Chondrocyte (in vitro differentiated cells): ENCODE measurements at regions not wholly inside any gene's neighbourhood (a gene's known extent, or its start where the extent isn't known, plus 50 kb on each side); places are given as distances from the start of the nearest gene placed in this dataset.
"Not testable (repeated sequence)": the region's sequence is repeated elsewhere in the genome, so short reads cannot be mapped to it uniquely, and the experiment has no call there.

Source experiments
- DNase-seq: peaks from one replicate; pipeline ENCODE4 v3.0.0; 2021; ENCODE audit warnings: mixed read lengths, low spot score
- H3K27ac Mint-ChIP-seq: one replicate; pipeline ENCODE4 v1.8.0; 2021; ENCODE audit warnings: mild to moderate bottlenecking, moderate library complexity, mixed read lengths; ENCODE audit not compliant: unreplicated experiment
- H3K27me3 Mint-ChIP-seq: 2 replicates; pipeline ENCODE4 v1.8.0; 2021; ENCODE audit warnings: low read depth, mixed read lengths
- H3K36me3 Mint-ChIP-seq: 2 replicates; pipeline ENCODE4 v1.8.0; 2021; ENCODE audit warnings: low read depth, mixed read lengths
- H3K4me1 Mint-ChIP-seq: 2 replicates; pipeline ENCODE4 v1.8.0; 2021; ENCODE audit warnings: low read depth, mild to moderate bottlenecking, mixed read lengths
- H3K4me3 Mint-ChIP-seq: one replicate; pipeline ENCODE4 v1.8.0; 2021; ENCODE audit warnings: mild to moderate bottlenecking, moderate library complexity, mixed read lengths; ENCODE audit not compliant: unreplicated experiment
- H3K9me3 Mint-ChIP-seq: 2 replicates; pipeline ENCODE4 v1.8.0; 2021; ENCODE audit warnings: low read depth, mixed read lengths
- CTCF ChIP-seq: fragments of 200-600 bp; sonication (generic); IDR thresholded peaks from 2 replicates; pipeline ENCODE4 v1.5.0; 2021; ENCODE audit warnings: antibody characterized with exemption, mild to moderate bottlenecking, moderate library complexity

- Mint-ChIP-seq H3K4me3 (no peak overlapping the region), H3K27me3 (peaks cover 4% of the 10 kb centered on the region), H3K36me3 (no peaks in the 10 kb centered on the region)
Observed at GRCh38 chr5:62909326-62909725, 330.7 kb downstream of the LRRC70 start.

GRCh38 chr5:62902126-62902525, 323.5 kb downstream of the LRRC70 start:
- no peak overlapping the region for H3K4me3 Mint-ChIP-seq
- TF ChIP-seq CTCF = no peak
- H3K9me3 Mint-ChIP-seq = no peaks in the 10 kb centered on the region
- peaks cover 5% of the 10 kb centered on the region for H3K4me1 Mint-ChIP-seq
- peaks cover 3% of the 10 kb centered on the region for H3K27me3 Mint-ChIP-seq
- H3K27ac Mint-ChIP-seq = no peak overlapping the region
- H3K36me3 Mint-ChIP-seq = no peaks in the 10 kb centered on the region
- DNase-seq = no peak

More at GRCh38 chr5:62909326-62909725, 330.7 kb downstream of the LRRC70 start:
- DNase-seq = no peak
- H3K9me3 Mint-ChIP-seq = peaks cover 8% of the 10 kb centered on the region
- no peak overlapping the region for H3K27ac Mint-ChIP-seq
- TF ChIP-seq CTCF = no peak
- H3K4me1 Mint-ChIP-seq = no peaks in the 10 kb centered on the region

- Mint-ChIP-seq H3K4me1 (peaks cover 7% of the 10 kb centered on the region), H3K27me3 (peaks cover 3% of the 10 kb centered on the region), H3K9me3 (no peaks in the 10 kb centered on the region), H3K4me3 (no peak overlapping the region), H3K36me3 (no peaks in the 10 kb centered on the region), H3K27ac (no peak overlapping the region)
- no peak for DNase-seq
- no peak for TF ChIP-seq CTCF
Observed at GRCh38 chr5:62900976-62901375, 322.4 kb downstream of the LRRC70 start.

- DNase-seq = no peak
- no peak overlapping the region for H3K4me3 Mint-ChIP-seq
- H3K27me3 Mint-ChIP-seq = peaks cover 22% of the 10 kb centered on the region
- H3K9me3 Mint-ChIP-seq = peaks cover 28% of the 10 kb centered on the region
- peaks cover 12% of the 10 kb centered on the region for H3K36me3 Mint-ChIP-seq
- TF ChIP-seq CTCF = no peak
- H3K4me1 Mint-ChIP-seq = peaks cover 4% of the 10 kb centered on the region
- no peak overlapping the region for H3K27ac Mint-ChIP-seq
Observed at GRCh38 chr5:62896121-62896893, 317.7 kb downstream of the LRRC70 start.

- Mint-ChIP-seq H3K27ac (peak overlapping the region; percentile 58), H3K36me3 (peaks cover under 1% of the 10 kb centered on the region), H3K27me3 (peaks cover 2% of the 10 kb centered on the region), H3K4me1 (peaks cover 31% of the 10 kb centered on the region), H3K4me3 (no peak overlapping the region), H3K9me3 (peaks cover 6% of the 10 kb centered on the region)
- DNase-seq = no peak
- TF ChIP-seq CTCF = no peak
Observed at GRCh38 chr5:62886603-62887315, 308.1 kb downstream of the LRRC70 start.

GRCh38 chr5:62837330-62837729, 258.7 kb downstream of the LRRC70 start:
- not testable (repeated sequence) for H3K4me3 Mint-ChIP-seq, H3K27ac Mint-ChIP-seq, DNase-seq, H3K27me3 Mint-ChIP-seq, H3K36me3 Mint-ChIP-seq, H3K4me1 Mint-ChIP-seq
- peaks cover 40% of the 10 kb centered on the region for H3K9me3 Mint-ChIP-seq
